UCSD-AML1 (cell line): ENCODE measurements at regions not wholly inside any gene's neighbourhood (a gene's known extent, or its start where the extent isn't known, plus 50 kb on each side); places are given as distances from the start of the nearest gene placed in this dataset.

Experiments used
- DNase-seq: peaks from one replicate; lab custom pipeline; 2025; ENCODE audit not compliant: unreplicated experiment; lab: John Stamatoyannopoulos, UW

GRCh38 chr10:131620904-131621303, 279.9 kb upstream of the PPP2R2D start:
- DNase-seq, result no peak

GRCh38 chr10:131621784-131622624, 278.8 kb upstream of the PPP2R2D start:
- DNase-seq, result no peak

GRCh38 chr10:131625041-131625440, 275.8 kb upstream of the PPP2R2D start:
- no peak for DNase-seq

GRCh38 chr10:131626274-131626673, 274.5 kb upstream of the PPP2R2D start:
- DNase-seq, result no peak

DNA sequence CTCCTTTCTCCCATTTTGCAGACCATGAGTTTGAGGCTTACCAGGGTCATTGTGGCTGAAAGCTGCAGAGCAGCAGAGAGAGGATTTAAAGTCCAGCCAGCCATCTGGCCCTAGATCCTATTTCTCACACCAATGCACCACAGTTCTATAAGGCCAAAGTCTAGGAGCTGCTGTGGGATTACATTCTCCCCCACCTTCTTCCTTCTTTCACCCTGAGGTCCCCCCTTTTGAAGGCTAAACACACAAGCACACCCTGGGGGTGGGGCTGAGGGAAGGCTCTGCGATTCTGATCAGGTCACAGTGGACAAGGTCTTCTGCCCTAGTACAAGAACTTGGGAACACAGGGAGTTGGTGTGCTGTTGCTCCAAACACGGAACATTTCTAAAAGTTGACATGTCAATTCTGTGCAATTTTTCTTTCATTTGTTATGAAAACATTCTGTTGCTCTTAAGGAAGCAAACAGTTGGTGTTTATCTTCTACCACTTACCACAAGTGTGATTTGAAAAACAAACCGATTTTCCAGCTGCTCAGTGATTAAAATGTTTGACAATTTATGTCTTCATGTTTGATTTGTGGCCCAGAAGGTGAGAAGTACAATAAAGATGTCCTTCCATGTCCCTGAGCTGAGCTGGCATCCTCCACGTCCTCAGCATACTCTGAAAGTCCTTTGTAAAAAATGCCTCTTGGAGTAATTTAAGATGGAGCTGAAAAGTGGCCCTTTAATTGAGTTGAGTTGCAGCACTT, 271.6 kb upstream of the PPP2R2D start:
- DNase-seq, result no peak

DNA sequence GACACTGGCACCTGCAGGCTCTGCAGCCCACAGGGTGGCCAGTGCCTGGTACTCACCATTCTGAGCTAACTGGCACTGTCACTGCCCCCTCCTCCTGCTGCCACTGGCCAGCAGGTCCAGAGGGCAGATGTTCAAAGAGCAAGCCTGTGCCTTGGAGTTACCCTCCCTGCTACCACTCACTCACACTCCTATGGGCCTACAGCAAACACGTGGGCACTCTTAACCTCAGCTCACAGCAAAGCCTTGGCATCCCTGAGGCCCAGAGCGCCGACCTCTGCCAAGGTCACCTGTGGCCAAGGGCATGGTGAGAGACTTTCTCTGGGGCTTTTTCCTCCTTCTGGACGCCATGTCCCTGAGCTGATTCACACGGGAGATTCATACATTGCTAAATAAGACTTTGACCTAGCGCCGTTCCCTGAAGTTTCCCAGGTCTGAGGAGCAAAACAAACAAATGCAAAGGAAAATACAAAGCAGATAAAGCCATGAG, 270.0 kb upstream of the PPP2R2D start:
- no peak for DNase-seq

GRCh38 chr10:131631619-131632018, 269.2 kb upstream of the PPP2R2D start:
- DNase-seq, result no peak

DNA sequence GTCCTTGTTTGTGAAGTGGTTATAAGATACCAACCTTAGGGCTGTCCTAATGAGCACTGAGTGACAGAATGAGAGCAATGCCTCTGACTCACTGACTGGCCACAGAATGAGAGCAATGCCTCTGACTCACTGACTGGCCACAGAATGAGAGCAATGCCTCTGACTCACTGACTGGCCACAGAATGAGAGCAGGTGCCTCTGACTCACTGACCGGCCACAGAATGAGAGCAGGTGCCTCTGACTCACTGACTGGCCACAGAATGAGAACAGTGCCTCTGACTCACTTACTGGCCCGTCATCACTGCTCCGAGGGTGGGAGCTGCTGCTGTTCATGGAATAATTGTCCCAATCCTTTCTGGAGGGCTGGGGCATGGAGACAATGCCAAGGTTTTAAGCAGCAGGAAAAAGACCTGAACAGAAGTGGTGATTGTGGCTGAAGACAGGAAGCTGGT, 265.2 kb upstream of the PPP2R2D start:
- no peak for DNase-seq

GRCh38 chr10:131636116-131636515, 264.7 kb upstream of the PPP2R2D start:
- DNase-seq, result no peak

DNA sequence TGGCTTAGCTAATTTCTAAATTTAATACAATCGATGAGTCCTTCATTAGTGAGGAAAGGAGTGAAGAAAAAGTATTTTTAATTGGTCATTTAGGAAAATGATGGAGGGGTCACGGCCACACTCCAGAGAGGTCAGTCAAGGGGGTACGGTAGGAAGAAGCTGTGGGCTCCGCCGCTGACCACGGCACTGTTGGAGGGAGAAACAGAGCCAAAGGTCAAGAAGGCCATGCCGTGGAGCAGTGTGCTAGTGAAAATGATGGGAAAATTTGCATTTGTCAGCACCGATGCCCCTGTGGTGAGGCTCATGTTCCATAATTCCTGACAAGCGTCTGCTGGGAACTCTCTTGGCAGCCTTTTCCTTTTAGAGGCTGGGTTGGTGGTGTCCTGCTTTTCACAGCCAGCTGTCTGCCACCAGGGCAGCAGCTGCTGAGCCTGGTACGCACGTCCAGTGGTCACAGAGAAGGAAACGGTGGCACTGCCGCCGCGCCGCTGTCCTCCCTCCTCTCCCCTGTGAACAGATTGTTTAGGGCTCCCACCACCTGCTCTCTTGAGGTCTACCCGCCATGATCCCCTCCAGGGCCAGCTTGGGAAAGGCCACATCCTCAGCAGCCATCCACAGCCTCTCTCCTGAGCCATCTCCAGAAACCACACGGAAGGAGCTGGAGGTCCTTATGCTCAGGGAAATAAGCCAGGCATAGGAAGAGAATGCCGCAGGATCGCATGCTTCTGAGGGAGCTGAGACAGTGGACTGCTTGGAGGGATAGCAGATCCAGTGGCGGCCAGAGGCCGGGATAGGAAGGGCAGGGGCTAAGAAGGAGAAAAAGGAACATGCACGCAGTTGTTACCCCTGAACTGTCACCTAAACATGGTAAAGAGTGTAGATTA, 263.7 kb upstream of the PPP2R2D start:
- DNase-seq, result no peak

GRCh38 chr10:131638049-131638879, 262.5 kb upstream of the PPP2R2D start:
- no peak for DNase-seq

DNA sequence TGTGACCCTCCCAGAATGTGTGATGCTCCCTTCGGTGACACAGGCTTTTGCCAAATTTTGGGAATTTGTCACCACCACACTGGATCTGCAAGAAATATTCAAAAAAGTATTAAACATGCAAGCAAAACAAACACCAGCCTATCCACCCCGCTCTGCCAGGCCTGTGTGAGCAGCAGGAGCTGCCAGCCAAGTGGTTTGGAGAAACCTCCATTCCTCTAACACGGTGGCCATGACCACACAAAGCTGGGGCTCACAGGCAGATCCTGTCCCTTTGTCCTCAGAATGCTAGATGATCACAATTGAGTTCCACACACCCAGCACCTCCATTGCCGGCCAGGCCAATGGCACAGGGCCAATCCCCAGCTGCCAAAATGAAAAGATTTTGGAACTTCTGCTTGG, 261.9 kb upstream of the PPP2R2D start:
- no peak for DNase-seq

DNA sequence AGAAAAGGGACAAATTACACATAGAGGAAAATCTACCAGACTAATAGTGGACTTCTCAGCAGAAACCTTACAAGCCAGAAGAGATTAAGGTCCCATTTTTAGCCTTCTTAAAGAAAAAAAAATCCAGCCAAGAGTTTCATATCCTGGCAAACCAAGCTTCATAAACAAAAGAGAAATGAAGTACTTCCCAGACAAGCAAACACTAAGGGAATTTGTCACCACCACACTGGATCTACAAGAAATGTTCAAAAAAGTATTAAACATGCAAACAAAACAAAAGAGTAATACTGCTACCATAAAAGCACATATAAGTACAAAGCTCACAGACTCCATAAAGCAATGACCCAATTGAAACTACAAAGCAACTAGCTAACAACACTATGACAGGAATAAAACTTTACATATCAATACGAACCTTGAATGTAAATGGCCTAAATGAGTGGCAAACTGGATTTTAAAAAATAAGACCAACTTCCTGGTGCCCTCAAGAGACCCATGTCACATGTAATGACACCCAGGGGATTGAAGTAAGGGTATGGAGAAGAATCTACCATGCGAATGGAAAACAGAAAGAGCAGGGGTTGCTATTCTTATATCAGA, 260.7 kb upstream of the PPP2R2D start:
- no peak for DNase-seq

DNA sequence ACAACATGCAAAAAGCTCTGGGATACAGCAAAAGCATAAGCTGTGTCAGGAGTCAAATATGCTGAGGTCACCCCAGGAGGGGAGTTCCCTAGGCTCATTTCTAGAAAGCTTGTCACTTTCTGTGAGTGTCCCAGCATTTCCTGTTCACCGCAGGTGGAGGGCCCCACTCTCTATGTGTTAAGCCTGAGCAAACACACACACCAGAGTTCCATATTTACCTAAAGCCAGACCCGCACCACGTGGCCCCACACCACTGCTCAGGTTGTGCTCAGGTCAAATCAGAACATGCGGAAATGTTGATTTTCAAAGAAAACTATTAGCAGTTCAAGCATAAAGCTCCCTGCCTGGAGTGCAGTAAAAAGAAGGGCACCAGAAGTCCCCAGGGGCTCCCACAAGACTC, 259.6 kb upstream of the PPP2R2D start:
- no peak for DNase-seq

- no peak for DNase-seq
These were observed 258.9 kb upstream of the PPP2R2D start for GRCh38 chr10:131641898-131642297.

DNA sequence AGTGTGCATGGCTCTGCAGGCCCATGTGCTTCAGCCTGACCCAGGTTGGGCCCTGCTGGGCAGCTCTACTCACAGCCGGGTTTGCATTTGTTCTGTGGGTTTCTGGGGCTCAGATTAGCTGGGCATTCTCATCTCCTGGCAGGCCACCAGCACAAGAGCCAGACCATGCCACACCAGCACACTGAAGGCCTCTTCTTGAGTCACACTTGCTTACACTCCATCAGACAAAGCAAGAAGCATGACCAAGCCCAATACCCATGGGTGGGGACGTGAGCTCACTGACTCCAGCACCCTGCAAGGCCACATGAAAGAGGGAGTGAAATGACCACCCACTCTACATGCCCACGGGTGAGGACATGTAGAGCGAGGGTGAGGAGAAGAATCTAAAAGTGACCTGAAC, 257.8 kb upstream of the PPP2R2D start:
- no peak for DNase-seq

- no peak for DNase-seq
These were observed 256.5 kb upstream of the PPP2R2D start for GRCh38 chr10:131644289-131644688.

GRCh38 chr10:131644864-131645658, 255.7 kb upstream of the PPP2R2D start:
- DNase-seq, result no peak

GRCh38 chr10:131645756-131646155, 255.1 kb upstream of the PPP2R2D start:
- no peak for DNase-seq
